ENCODE measurements at regions not wholly inside any gene's neighbourhood (a gene's known extent, or its start where the extent isn't known, plus 50 kb on each side); places are given as distances from the start of the nearest gene placed in this dataset.
"Not testable (repeated sequence)": the region's sequence is repeated elsewhere in the genome, so short reads cannot be mapped to it uniquely, and the experiment has no call there.

GRCh38 chr6:51057296-51057695 is 238.6 kb downstream of the TFAP2B start:
- no peak for DNase-seq (ENCODE audit: low read depth)

- no peak for DNase-seq (ENCODE audit: low read depth)
These were observed 241.6 kb downstream of the TFAP2B start for GRCh38 chr6:51060262-51060762.

- DNase-seq (ENCODE audit: low read depth): no peak
These were observed 243.6 kb downstream of the TFAP2B start for GRCh38 chr6:51062166-51062722.

- no peak for DNase-seq (ENCODE audit: low read depth)
These were observed 259.3 kb downstream of the TFAP2B start for GRCh38 chr6:51077821-51078518.

GRCh38 chr6:51090343-51090742 is 271.7 kb downstream of the TFAP2B start:
- DNase-seq (ENCODE audit: low read depth): no peak

- DNase-seq (ENCODE audit: low read depth): no peak
These were observed 275.2 kb downstream of the TFAP2B start for GRCh38 chr6:51093871-51094270.

GRCh38 chr6:51094271-51094670 is 275.6 kb downstream of the TFAP2B start:
- DNase-seq (ENCODE audit: low read depth): no peak

- no peak for DNase-seq (ENCODE audit: low read depth)
These were observed 279.6 kb downstream of the TFAP2B start for GRCh38 chr6:51098246-51098645.

GRCh38 chr6:51098791-51099190 is 280.1 kb downstream of the TFAP2B start:
- DNase-seq (ENCODE audit: low read depth): peak; percentile 43

- no peak for DNase-seq (ENCODE audit: low read depth)
These were observed 280.5 kb downstream of the TFAP2B start for GRCh38 chr6:51099201-51099600.

- DNase-seq (ENCODE audit: low read depth): no peak
These were observed 286.7 kb downstream of the TFAP2B start for GRCh38 chr6:51105357-51105756.

- no peak for DNase-seq (ENCODE audit: low read depth)
These were observed 289.1 kb downstream of the TFAP2B start for GRCh38 chr6:51107769-51108203.

- DNase-seq (ENCODE audit: low read depth): no peak
These were observed 290.0 kb downstream of the TFAP2B start for GRCh38 chr6:51108563-51109234.

GRCh38 chr6:51112731-51113130 is 294.1 kb downstream of the TFAP2B start:
- DNase-seq (ENCODE audit: low read depth): peak; percentile 48

GRCh38 chr6:51116723-51117122 is 298.1 kb downstream of the TFAP2B start:
- DNase-seq (ENCODE audit: low read depth): no peak

- no peak for DNase-seq (ENCODE audit: low read depth)
These were observed 300.1 kb downstream of the TFAP2B start for GRCh38 chr6:51118792-51119191.

- no peak for DNase-seq (ENCODE audit: low read depth)
These were observed 301.3 kb downstream of the TFAP2B start for GRCh38 chr6:51120016-51120415.

- DNase-seq (ENCODE audit: low read depth): not testable (repeated sequence)
These were observed 302.8 kb downstream of the TFAP2B start for GRCh38 chr6:51121380-51121976.

- DNase-seq (ENCODE audit: low read depth): no peak
These were observed 310.4 kb downstream of the TFAP2B start for GRCh38 chr6:51129043-51129442.

GRCh38 chr6:51137777-51138176 is 319.1 kb downstream of the TFAP2B start:
- no peak for DNase-seq (ENCODE audit: low read depth)

- DNase-seq (ENCODE audit: low read depth): no peak
These were observed 321.3 kb downstream of the TFAP2B start for GRCh38 chr6:51139950-51140385.

GRCh38 chr6:51141080-51141479 is 322.4 kb downstream of the TFAP2B start:
- DNase-seq (ENCODE audit: low read depth): no peak

GRCh38 chr6:51147756-51148155 is 329.1 kb downstream of the TFAP2B start:
- DNase-seq (ENCODE audit: low read depth): no peak

All from fibroblast of the conjunctiva (primary cell).